ENCODE measurements at regions not wholly inside any gene's neighbourhood (a gene's known extent, or its start where the extent isn't known, plus 50 kb on each side); places are given as distances from the start of the nearest gene placed in this dataset.

- TF ChIP-seq POLR2A (IDR thresholded peaks at IDR 0.05) = no peak
- no peak for TF ChIP-seq CTCF (IDR thresholded peaks at IDR 0.05)
- no peaks in the 10 kb centered on the region for H3K36me3 ChIP-seq (ENCODE audit: low read depth, missing control alignments)
- no peak for DNase-seq
- no peak overlapping the region for H3K27ac ChIP-seq
- H3K9me3 ChIP-seq = no peaks in the 10 kb centered on the region
- no peaks in the 10 kb centered on the region for H3K27me3 ChIP-seq
- 47 to 51% methylated on average over 11 of the region's 11 CpGs for WGBS, 2 donors
- H3K4me1 ChIP-seq = peaks cover 5% of the 10 kb centered on the region
- intact Hi-C loops (cut with DNase I; ENCODE audit: low total_unique reads) = loop anchor here (10.0 kb wide), 1 partner anchor 708 kb away; the partner anchor contains the start of gene EPHB1
- no peak overlapping the region for H3K4me3 ChIP-seq
Measured at GRCh38 chr3:135503065-135503759, 462.3 kb upstream of the PPP2R3A start.

- TF ChIP-seq CTCF (IDR thresholded peaks at IDR 0.05) (peak; percentile 29 to 53 (median 33)), POLR2A (IDR thresholded peaks at IDR 0.05) (no peak)
- peak; percentile 90 for DNase-seq
- Histone ChIP-seq H3K9me3 (no peaks in the 10 kb centered on the region), H3K4me3 (no peak overlapping the region), H3K36me3 (ENCODE audit: low read depth, missing control alignments) (no peaks in the 10 kb centered on the region), H3K4me1 (peaks cover 5% of the 10 kb centered on the region), H3K27ac (no peak overlapping the region), H3K27me3 (no peaks in the 10 kb centered on the region)
- intact Hi-C loops (cut with DNase I; ENCODE audit: low total_unique reads) = loop anchor here (10.0 kb wide), 1 partner anchor 709 kb away; the partner anchor contains the start of gene EPHB1
- WGBS, 2 donors = 25 to 28% methylated on average over 18 of the region's 18 CpGs
Measured at GRCh38 chr3:135503760-135504686, 461.5 kb upstream of the PPP2R3A start.

- TF ChIP-seq CTCF (IDR thresholded peaks at IDR 0.05) = no peak
- no peak for TF ChIP-seq POLR2A (IDR thresholded peaks at IDR 0.05)
- Histone ChIP-seq H3K4me1 (no peaks in the 10 kb centered on the region), H3K4me3 (no peak overlapping the region), H3K27me3 (no peaks in the 10 kb centered on the region), H3K9me3 (no peaks in the 10 kb centered on the region), H3K36me3 (ENCODE audit: low read depth, missing control alignments) (no peaks in the 10 kb centered on the region), H3K27ac (no peak overlapping the region)
- no peak for DNase-seq
- 81 to 93% methylated on average over 5 of the region's 5 CpGs for WGBS, 2 donors
- intact Hi-C loops (cut with DNase I; ENCODE audit: low total_unique reads) = no loop called here
Measured at GRCh38 chr3:135513106-135514059, 452.1 kb upstream of the PPP2R3A start.

- TF ChIP-seq CTCF (IDR thresholded peaks at IDR 0.05) = no peak
- no peak for TF ChIP-seq POLR2A (IDR thresholded peaks at IDR 0.05)
- 76 to 84% methylated on average over 4 of the region's 4 CpGs for WGBS, 2 donors
- intact Hi-C loops (cut with DNase I; ENCODE audit: low total_unique reads) = no loop called here
- DNase-seq = no peak
- Histone ChIP-seq H3K27ac (no peak overlapping the region), H3K36me3 (ENCODE audit: low read depth, missing control alignments) (no peaks in the 10 kb centered on the region), H3K9me3 (no peaks in the 10 kb centered on the region), H3K27me3 (no peaks in the 10 kb centered on the region), H3K4me1 (no peaks in the 10 kb centered on the region), H3K4me3 (no peak overlapping the region)
Measured at GRCh38 chr3:135514060-135514448, 451.5 kb upstream of the PPP2R3A start.
